Neural progenitor cell (in vitro differentiated cells): ENCODE measurements at regions not wholly inside any gene's neighbourhood (a gene's known extent, or its start where the extent isn't known, plus 50 kb on each side); places are given as distances from the start of the nearest gene placed in this dataset.

Experiments used
- DNase-seq: peaks from one replicate; pipeline ENCODE4 v3.0.0-alpha.2; 2016; ENCODE audit warnings: low spot score
- H2AFZ ChIP-seq: fragments of 200-600 bp; sonication (generic); replicated peaks from 2 replicates; pipeline ENCODE4 v1.6.1; 2016; ENCODE audit warnings: antibody characterized with exemption
- H3F3A ChIP-seq: fragments of 200-600 bp; sonication (generic); 2 replicates; pipeline ENCODE4 v1.6.1; 2016; ENCODE audit warnings: antibody characterized with exemption, low read depth
- H3K27ac ChIP-seq: fragments of 200-600 bp; sonication (generic); 2 replicates; pipeline ENCODE4 v1.5.1; 2016; ENCODE audit warnings: mild to moderate bottlenecking
- H3K27me3 ChIP-seq: fragments of 200-600 bp; sonication (generic); 2 replicates; pipeline ENCODE4 v1.6.1; 2016; ENCODE audit warnings: mild to moderate bottlenecking, moderate library complexity
- H3K36me3 ChIP-seq: fragments of 200-600 bp; sonication (generic); 2 replicates; pipeline ENCODE4 v1.5.1; 2016
- H3K4me1 ChIP-seq: fragments of 200-600 bp; sonication (generic); 2 replicates; pipeline ENCODE4 v1.6.1; 2016; ENCODE audit warnings: mixed run types
- H3K4me2 ChIP-seq: fragments of 200-600 bp; sonication (generic); 2 replicates; pipeline ENCODE4 v1.6.1; 2016
- H3K4me3 ChIP-seq: fragments of 200-600 bp; sonication (generic); 2 replicates; pipeline ENCODE4 v1.5.1; 2016
- H3K79me2 ChIP-seq: fragments of 200-600 bp; sonication (generic); 2 replicates; pipeline ENCODE4 v1.6.1; 2016; ENCODE audit warnings: low read depth
- H3K9ac ChIP-seq: fragments of 200-600 bp; sonication (generic); 2 replicates; pipeline ENCODE4 v1.6.1; 2016
- H3K9me3 ChIP-seq: fragments of 200-600 bp; sonication (generic); 2 replicates; pipeline ENCODE4 v1.5.1; 2016; ENCODE audit warnings: low read depth
- H4K20me1 ChIP-seq: fragments of 200-600 bp; sonication (generic); 2 replicates; pipeline ENCODE4 v1.6.1; 2016; ENCODE audit warnings: low read depth
- H3K27ac Mint-ChIP-seq: 3 replicates; pipeline ENCODE4 v1.8.0; 2021; ENCODE audit warnings: mixed read lengths
- H3K27me3 Mint-ChIP-seq: 2 replicates; pipeline ENCODE4 v1.8.0; 2022; ENCODE audit warnings: low read depth, mild to moderate bottlenecking, inconsistent platforms, moderate library complexity, mixed read lengths; ENCODE audit not compliant: insufficient read depth
- H3K36me3 Mint-ChIP-seq: 3 replicates; pipeline ENCODE4 v1.8.0; 2021; ENCODE audit warnings: mixed read lengths
- H3K4me1 Mint-ChIP-seq: 3 replicates; pipeline ENCODE4 v1.8.0; 2021; ENCODE audit warnings: mixed read lengths
- H3K4me3 Mint-ChIP-seq: 3 replicates; pipeline ENCODE4 v1.8.0; 2021; ENCODE audit warnings: mild to moderate bottlenecking, moderate library complexity, mixed read lengths
- H3K9me3 Mint-ChIP-seq: 3 replicates; pipeline ENCODE4 v1.8.0; 2020; ENCODE audit warnings: mixed read lengths
- CTCF ChIP-seq: fragments of 200-600 bp; sonication (generic); IDR thresholded peaks from 2 replicates; pipeline ENCODE4 v1.5.1; 2017; ENCODE audit warnings: antibody characterized with exemption, mild to moderate bottlenecking
- EZH2 ChIP-seq: fragments of 200-600 bp; sonication (generic); IDR thresholded peaks from 2 replicates; pipeline ENCODE4 v1.6.1; 2017; ENCODE audit warnings: antibody characterized with exemption, mild to moderate bottlenecking, moderate library complexity
- EZH2phosphoT487 ChIP-seq: fragments of 200-600 bp; sonication (generic); IDR thresholded peaks from 2 replicates; pipeline ENCODE4 v1.6.1; 2017; ENCODE audit warnings: antibody characterized with exemption

GRCh38 chr6:15914553-15914952 is 214.3 kb upstream of the MYLIP start:
- H3K36me3 ChIP-seq, result no peaks in the 10 kb centered on the region
- peaks cover 2% of the 10 kb centered on the region for H3K27me3 Mint-ChIP-seq
- no peaks in the 10 kb centered on the region for H3K79me2 ChIP-seq
- H2AFZ ChIP-seq, result no peak overlapping the region
- H3K9me3 ChIP-seq, result no peaks in the 10 kb centered on the region
- H3K4me3 ChIP-seq, result no peak overlapping the region
- no peaks in the 10 kb centered on the region for H3K27me3 ChIP-seq
- H3K27ac Mint-ChIP-seq, result no peak overlapping the region
- H3K4me1 ChIP-seq, result no peaks in the 10 kb centered on the region
- TF ChIP-seq CTCF, result no peak
- TF ChIP-seq EZH2phosphoT487, result no peak
- TF ChIP-seq EZH2, result no peak
- no peaks in the 10 kb centered on the region for H3F3A ChIP-seq
- H3K9me3 Mint-ChIP-seq, result no peaks in the 10 kb centered on the region
- H3K4me1 Mint-ChIP-seq, result peaks cover 13% of the 10 kb centered on the region
- no peak overlapping the region for H3K4me3 Mint-ChIP-seq
- H3K4me2 ChIP-seq, result no peak overlapping the region
- DNase-seq, result no peak
- no peak overlapping the region for H3K9ac ChIP-seq
- H3K27ac ChIP-seq, result no peak overlapping the region
- peaks cover 3% of the 10 kb centered on the region for H3K36me3 Mint-ChIP-seq
- no peaks in the 10 kb centered on the region for H4K20me1 ChIP-seq

DNA sequence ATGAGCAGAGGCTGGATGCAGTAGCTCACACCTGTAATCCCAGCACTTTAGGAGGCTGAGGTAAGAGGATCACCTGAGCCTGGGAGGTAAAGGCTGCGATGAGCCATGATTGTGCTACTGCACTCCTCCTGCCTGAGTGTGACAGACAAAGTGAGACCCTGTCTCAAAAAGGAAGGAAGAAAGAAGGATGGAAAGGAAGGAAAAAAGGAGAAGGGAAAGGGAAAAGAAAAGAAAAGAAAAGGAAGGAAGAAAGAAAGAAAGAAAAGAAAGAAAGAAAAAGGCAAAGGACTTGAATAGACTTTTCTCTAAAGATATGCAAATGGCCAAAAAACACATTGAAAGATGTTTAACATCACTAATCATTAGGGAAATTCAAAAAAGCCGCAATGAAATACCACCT is 215.3 kb upstream of the MYLIP start:
- Histone ChIP-seq H3K4me1 (no peaks in the 10 kb centered on the region), H2AFZ (no peak overlapping the region), H3K4me2 (no peak overlapping the region), H3K4me3 (no peak overlapping the region), H3K27ac (no peak overlapping the region), H3K79me2 (no peaks in the 10 kb centered on the region), H3K9ac (no peak overlapping the region), H3K9me3 (no peaks in the 10 kb centered on the region), H3F3A (no peaks in the 10 kb centered on the region), H4K20me1 (no peaks in the 10 kb centered on the region), H3K27me3 (no peaks in the 10 kb centered on the region), H3K36me3 (no peaks in the 10 kb centered on the region)
- Mint-ChIP-seq H3K4me1 (peaks cover 13% of the 10 kb centered on the region), H3K27me3 (peaks cover 2% of the 10 kb centered on the region), H3K9me3 (no peaks in the 10 kb centered on the region), H3K36me3 (peaks cover 3% of the 10 kb centered on the region), H3K4me3 (no peak overlapping the region), H3K27ac (no peak overlapping the region)
- DNase-seq, result no peak
- no peak for TF ChIP-seq EZH2phosphoT487
- TF ChIP-seq CTCF, result no peak
- no peak for TF ChIP-seq EZH2

- no peaks in the 10 kb centered on the region for H4K20me1 ChIP-seq
- Mint-ChIP-seq H3K9me3 (no peaks in the 10 kb centered on the region), H3K27ac (no peak overlapping the region), H3K4me1 (peaks cover 13% of the 10 kb centered on the region), H3K36me3 (peaks cover 3% of the 10 kb centered on the region), H3K27me3 (peaks cover 2% of the 10 kb centered on the region), H3K4me3 (no peak overlapping the region)
- H3K4me3 ChIP-seq, result no peak overlapping the region
- no peaks in the 10 kb centered on the region for H3F3A ChIP-seq
- H3K9ac ChIP-seq, result no peak overlapping the region
- no peak overlapping the region for H3K27ac ChIP-seq
- H3K4me1 ChIP-seq, result no peaks in the 10 kb centered on the region
- H2AFZ ChIP-seq, result no peak overlapping the region
- no peak for DNase-seq
- no peaks in the 10 kb centered on the region for H3K9me3 ChIP-seq
- no peak overlapping the region for H3K4me2 ChIP-seq
- H3K27me3 ChIP-seq, result no peaks in the 10 kb centered on the region
- no peaks in the 10 kb centered on the region for H3K36me3 ChIP-seq
- no peaks in the 10 kb centered on the region for H3K79me2 ChIP-seq
- no peak for TF ChIP-seq CTCF
Observed at GRCh38 chr6:15912505-15913400, 216.1 kb upstream of the MYLIP start.
